ENCODE measurements at regions not wholly inside any gene's neighbourhood (a gene's known extent, or its start where the extent isn't known, plus 50 kb on each side); places are given as distances from the start of the nearest gene placed in this dataset.

GRCh38 chr12:24081606-24082005, 132.1 kb upstream of the SOX5 start:
- intact Hi-C loops (cut with micrococcal nuclease; ENCODE audit: unreplicated experiment): no loop called here
- Mint-ChIP-seq H3K4me3 (ENCODE audit: low read depth, unreplicated experiment) (no peak overlapping the region), H3K36me3 (ENCODE audit: insufficient read depth, unreplicated experiment) (no peaks in the 10 kb centered on the region), H3K27ac (ENCODE audit: unreplicated experiment) (no peak overlapping the region), H3K9me3 (ENCODE audit: low read depth, unreplicated experiment) (no peaks in the 10 kb centered on the region), H3K27me3 (ENCODE audit: unreplicated experiment) (no peaks in the 10 kb centered on the region), H3K4me1 (ENCODE audit: low read depth, unreplicated experiment) (no peaks in the 10 kb centered on the region)
- TF ChIP-seq CTCF (IDR thresholded peaks at IDR 0.05; ENCODE audit: unreplicated experiment): no peak
- no peak for DNase-seq
- BruUV-seq (replicated peaks): no TSS peak
- CTCF ChIA-PET: no interaction called here

GRCh38 chr12:24081092-24081529, 131.6 kb upstream of the SOX5 start:
- Mint-ChIP-seq H3K27me3 (ENCODE audit: unreplicated experiment) (no peaks in the 10 kb centered on the region), H3K9me3 (ENCODE audit: low read depth, unreplicated experiment) (no peaks in the 10 kb centered on the region), H3K4me3 (ENCODE audit: low read depth, unreplicated experiment) (no peak overlapping the region), H3K36me3 (ENCODE audit: insufficient read depth, unreplicated experiment) (no peaks in the 10 kb centered on the region), H3K27ac (ENCODE audit: unreplicated experiment) (no peak overlapping the region), H3K4me1 (ENCODE audit: low read depth, unreplicated experiment) (no peaks in the 10 kb centered on the region)
- intact Hi-C loops (cut with micrococcal nuclease; ENCODE audit: unreplicated experiment): no loop called here
- no peak for DNase-seq
- CTCF ChIA-PET: no interaction called here
- no peak for TF ChIP-seq CTCF (IDR thresholded peaks at IDR 0.05; ENCODE audit: unreplicated experiment)
- BruUV-seq (replicated peaks): no TSS peak

- BruUV-seq (replicated peaks): no TSS peak
These were observed 131.0 kb upstream of the SOX5 start for GRCh38 chr12:24080465-24080864.

GRCh38 chr12:24079083-24079482, 129.6 kb upstream of the SOX5 start:
- no peak overlapping the region for H3K4me3 Mint-ChIP-seq (ENCODE audit: low read depth, unreplicated experiment)
- intact Hi-C loops (cut with micrococcal nuclease; ENCODE audit: unreplicated experiment): no loop called here
- no peak for TF ChIP-seq CTCF (IDR thresholded peaks at IDR 0.05; ENCODE audit: unreplicated experiment)
- no TSS peak for BruUV-seq (replicated peaks)
- H3K4me1 Mint-ChIP-seq (ENCODE audit: low read depth, unreplicated experiment): no peaks in the 10 kb centered on the region
- DNase-seq: no peak
- H3K9me3 Mint-ChIP-seq (ENCODE audit: low read depth, unreplicated experiment): peaks cover 2% of the 10 kb centered on the region
- H3K27ac Mint-ChIP-seq (ENCODE audit: unreplicated experiment): no peak overlapping the region
- CTCF ChIA-PET: no interaction called here
- H3K36me3 Mint-ChIP-seq (ENCODE audit: insufficient read depth, unreplicated experiment): no peaks in the 10 kb centered on the region
- H3K27me3 Mint-ChIP-seq (ENCODE audit: unreplicated experiment): no peaks in the 10 kb centered on the region

More at GRCh38 chr12:24080465-24080864, 131.0 kb upstream of the SOX5 start:
- CTCF ChIA-PET: no interaction called here
- TF ChIP-seq CTCF (IDR thresholded peaks at IDR 0.05; ENCODE audit: unreplicated experiment): no peak
- no peak overlapping the region for H3K4me3 Mint-ChIP-seq (ENCODE audit: low read depth, unreplicated experiment)
- H3K9me3 Mint-ChIP-seq (ENCODE audit: low read depth, unreplicated experiment): peaks cover 2% of the 10 kb centered on the region
- H3K36me3 Mint-ChIP-seq (ENCODE audit: insufficient read depth, unreplicated experiment): no peaks in the 10 kb centered on the region
- no peak for DNase-seq
- intact Hi-C loops (cut with micrococcal nuclease; ENCODE audit: unreplicated experiment): no loop called here
- no peaks in the 10 kb centered on the region for H3K27me3 Mint-ChIP-seq (ENCODE audit: unreplicated experiment)
- H3K27ac Mint-ChIP-seq (ENCODE audit: unreplicated experiment): no peak overlapping the region
- H3K4me1 Mint-ChIP-seq (ENCODE audit: low read depth, unreplicated experiment): no peaks in the 10 kb centered on the region

All from Calu3 (cell line).